SU-DHL-6 (cell line): ENCODE measurements at regions not wholly inside any gene's neighbourhood (a gene's known extent, or its start where the extent isn't known, plus 50 kb on each side); places are given as distances from the start of the nearest gene placed in this dataset.
"Not testable (repeated sequence)": the region's sequence is repeated elsewhere in the genome, so short reads cannot be mapped to it uniquely, and the experiment has no call there.

Experiments used
- CTCF ChIP-seq: fragments of 200-600 bp; sonication (generic); IDR thresholded peaks from one replicate; pipeline ENCODE4 v1.5.1; 2017; ENCODE audit warnings: antibody characterized with exemption, mild to moderate bottlenecking, low read length, moderate library complexity; ENCODE audit not compliant: insufficient read depth, poor library complexity, severe bottlenecking
- EZH2phosphoT487 ChIP-seq: fragments of 200-600 bp; sonication (generic), shearing (Covaris generic); conservative IDR thresholded peaks from 2 replicates; pipeline ENCODE4 v1.6.1; 2018; ENCODE audit warnings: mild to moderate bottlenecking, antibody characterized with exemption, low read length, moderate library complexity, mixed read lengths

- not testable (repeated sequence) for TF ChIP-seq CTCF, EZH2phosphoT487
Measured at GRCh38 chr2:111610035-111610434, 274.0 kb downstream of the ANAPC1 start.
